Tibial artery (tissue), 4 donors: ENCODE measurements at regions not wholly inside any gene's neighbourhood (a gene's known extent, or its start where the extent isn't known, plus 50 kb on each side); places are given as distances from the start of the nearest gene placed in this dataset.

ENCODE experiments used
- DNase-seq, 2 donors: peaks; one replicate each; pipeline ENCODE4 v3.0.0-alpha.2; 2019
- H3K27ac ChIP-seq, 2 donors: fragments of 200-600 bp; sonication (generic) in 1 of 2; 1 replicate in 1 of 2; 2 replicates in 1 of 2; pipeline ENCODE4 v1.5.1; 2018 to 2019; ENCODE audit warnings: mild to moderate bottlenecking in 1 of 2
- H3K27me3 ChIP-seq, 2 donors: fragments of 200-600 bp; sonication (generic) in 1 of 2; one replicate each; pipeline versions ENCODE4 v1.5.1 to v1.6.0; 2016 to 2019
- H3K36me3 ChIP-seq, 3 donors: fragments of 200-600 bp; sonication (generic) in 2 of 3; one replicate each; pipeline ENCODE4 v1.5.1; 2016 to 2019; ENCODE audit warnings: mild to moderate bottlenecking in 2 of 3
- H3K4me1 ChIP-seq, 4 donors: fragments of 200-600 bp; sonication (generic) in 2 of 4; 1 replicate in 3 of 4; 2 replicates in 1 of 4; pipeline ENCODE4 v1.5.1; 2016 to 2019
- H3K4me3 ChIP-seq, 2 donors: fragments of 200-600 bp; sonication (generic) in 1 of 2; 1 replicate in 1 of 2; 2 replicates in 1 of 2; pipeline ENCODE4 v1.5.1; 2018 to 2019; ENCODE audit warnings: mild to moderate bottlenecking in 2 of 2
- H3K9me3 ChIP-seq, 3 donors: fragments of 200-600 bp; sonication (generic) in 1 of 3; one replicate each; pipeline ENCODE4 v1.5.1; 2016 to 2019
- intact Hi-C: fragments of 100-400 bp; cut with DNase I; formaldehyde crosslinking; loops from one replicate; pipeline ENCODE4 v1.15.0; 2023; ENCODE audit warnings: low total_unique reads
- TF ChIP-seq, protein P1 (sequence below), 2 experiments: fragments of 200-600 bp in 1 of 2; fragments of 450-650 bp in 1 of 2; IDR thresholded peaks; one replicate each; pipeline ENCODE4 v1.5.1; 2017 to 2019; ENCODE audit warnings: antibody characterized with exemption in 2 of 2, mild to moderate bottlenecking in 1 of 2, moderate library complexity in 1 of 2

DNA sequence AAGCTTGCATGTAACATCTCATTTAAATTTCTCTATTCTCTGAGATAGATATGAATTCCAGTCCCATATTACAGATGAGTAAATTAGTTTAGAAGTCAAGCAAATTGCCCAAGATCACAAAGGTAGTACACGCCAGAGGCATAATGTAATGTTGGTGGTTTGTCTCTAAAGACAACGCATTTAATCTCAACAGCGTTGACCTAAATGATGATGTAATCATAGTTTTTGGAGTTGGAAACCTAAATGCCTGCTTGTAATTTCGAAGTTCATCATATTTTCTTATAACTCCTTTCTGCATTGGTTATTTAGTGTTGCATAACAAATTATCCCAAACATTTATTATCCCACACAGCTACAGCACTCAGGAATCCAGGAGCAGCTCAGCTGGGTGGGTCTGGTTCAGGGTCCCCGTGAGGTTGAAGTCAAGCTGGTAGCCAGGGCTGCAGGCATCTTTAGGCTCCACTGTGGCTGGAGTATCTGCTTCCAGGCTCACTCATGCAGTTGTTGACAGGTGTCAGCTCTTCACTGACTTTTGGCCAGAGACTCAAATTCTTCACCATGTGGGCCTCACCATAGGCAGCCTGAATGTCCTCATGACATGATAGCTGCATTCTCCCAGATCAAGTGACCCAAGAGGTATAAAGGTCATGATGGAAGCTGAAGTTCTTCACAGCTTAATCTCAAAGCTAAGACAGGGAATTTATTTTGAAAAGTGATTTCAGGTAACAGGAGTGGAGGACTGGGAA lies 122.0 kb upstream of the SPTLC3 start:
- Histone ChIP-seq H3K4me3 (no peak overlapping the region), H3K27me3 (no peaks in the 10 kb centered on the region), H3K27ac (no peak overlapping the region), H3K9me3 (no peaks in the 10 kb centered on the region), H3K4me1 (no peaks in the 10 kb centered on the region), H3K36me3 (no peaks in the 10 kb centered on the region)
- DNase-seq, result no peak
- intact Hi-C loops, result no loop called here
- TF ChIP-seq, protein P1, sequence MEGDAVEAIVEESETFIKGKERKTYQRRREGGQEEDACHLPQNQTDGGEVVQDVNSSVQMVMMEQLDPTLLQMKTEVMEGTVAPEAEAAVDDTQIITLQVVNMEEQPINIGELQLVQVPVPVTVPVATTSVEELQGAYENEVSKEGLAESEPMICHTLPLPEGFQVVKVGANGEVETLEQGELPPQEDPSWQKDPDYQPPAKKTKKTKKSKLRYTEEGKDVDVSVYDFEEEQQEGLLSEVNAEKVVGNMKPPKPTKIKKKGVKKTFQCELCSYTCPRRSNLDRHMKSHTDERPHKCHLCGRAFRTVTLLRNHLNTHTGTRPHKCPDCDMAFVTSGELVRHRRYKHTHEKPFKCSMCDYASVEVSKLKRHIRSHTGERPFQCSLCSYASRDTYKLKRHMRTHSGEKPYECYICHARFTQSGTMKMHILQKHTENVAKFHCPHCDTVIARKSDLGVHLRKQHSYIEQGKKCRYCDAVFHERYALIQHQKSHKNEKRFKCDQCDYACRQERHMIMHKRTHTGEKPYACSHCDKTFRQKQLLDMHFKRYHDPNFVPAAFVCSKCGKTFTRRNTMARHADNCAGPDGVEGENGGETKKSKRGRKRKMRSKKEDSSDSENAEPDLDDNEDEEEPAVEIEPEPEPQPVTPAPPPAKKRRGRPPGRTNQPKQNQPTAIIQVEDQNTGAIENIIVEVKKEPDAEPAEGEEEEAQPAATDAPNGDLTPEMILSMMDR (IDR thresholded peaks at IDR 0.05), result no peak

DNA sequence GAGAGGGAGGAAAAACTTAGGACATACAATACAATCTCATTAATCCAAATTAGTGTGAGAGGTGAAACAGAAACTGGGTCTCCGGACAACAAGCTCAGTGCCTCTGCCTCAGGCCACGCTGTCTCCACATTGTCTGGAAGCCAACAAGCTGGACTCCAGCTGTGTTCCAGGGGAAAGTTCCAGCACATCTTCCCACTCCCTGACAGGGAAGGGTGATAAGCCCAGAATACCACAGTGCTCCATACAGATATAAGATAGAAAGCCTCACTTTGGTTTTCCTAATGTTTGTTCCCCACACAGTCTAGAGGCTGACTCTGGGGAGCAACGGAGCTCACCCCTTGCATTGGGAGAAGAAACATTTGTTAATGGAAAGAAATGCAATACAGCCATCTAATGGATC lies 117.1 kb upstream of the SPTLC3 start:
- H3K4me3 ChIP-seq, result no peak overlapping the region
- H3K4me1 ChIP-seq, result peaks cover 0 to 24% (median 10%) of the 10 kb centered on the region in 4 donors
- no peaks in the 10 kb centered on the region for H3K27me3 ChIP-seq
- TF ChIP-seq, protein P1 (IDR thresholded peaks at IDR 0.05), result no peak
- H3K36me3 ChIP-seq, result no peaks in the 10 kb centered on the region
- no peaks in the 10 kb centered on the region for H3K9me3 ChIP-seq
- H3K27ac ChIP-seq, result no peak overlapping the region
- intact Hi-C loops, result no loop called here
- DNase-seq, result no peak

DNA sequence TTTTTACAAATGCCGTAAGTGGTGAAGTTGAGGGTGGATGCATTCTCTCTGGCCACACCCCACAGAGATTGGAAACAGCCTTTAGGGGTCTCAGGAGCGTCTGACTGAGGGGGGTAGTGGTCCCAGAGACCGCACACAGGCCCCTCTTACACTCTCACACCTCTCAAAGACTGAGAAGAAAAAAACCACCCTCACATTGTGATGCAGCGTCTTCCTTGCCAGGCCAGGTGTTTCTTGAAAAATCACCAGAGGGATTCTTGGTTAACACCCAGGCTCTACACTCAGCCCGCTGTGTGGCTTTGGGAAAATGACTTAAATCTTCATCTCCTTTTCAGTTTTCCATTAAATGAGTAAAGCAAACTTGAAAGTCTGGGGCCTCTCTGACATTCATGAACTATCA lies 115.8 kb upstream of the SPTLC3 start:
- TF ChIP-seq, protein P1 (IDR thresholded peaks at IDR 0.05), result no peak
- H3K27ac ChIP-seq, result peak overlapping the region; percentile 44 to 55
- peaks cover 0 to 24% (median 10%) of the 10 kb centered on the region in 4 donors for H3K4me1 ChIP-seq
- no peaks in the 10 kb centered on the region for H3K27me3 ChIP-seq
- no peak for DNase-seq
- no peak overlapping the region for H3K4me3 ChIP-seq
- H3K9me3 ChIP-seq, result no peaks in the 10 kb centered on the region
- intact Hi-C loops, result no loop called here
- H3K36me3 ChIP-seq, result no peaks in the 10 kb centered on the region

DNA sequence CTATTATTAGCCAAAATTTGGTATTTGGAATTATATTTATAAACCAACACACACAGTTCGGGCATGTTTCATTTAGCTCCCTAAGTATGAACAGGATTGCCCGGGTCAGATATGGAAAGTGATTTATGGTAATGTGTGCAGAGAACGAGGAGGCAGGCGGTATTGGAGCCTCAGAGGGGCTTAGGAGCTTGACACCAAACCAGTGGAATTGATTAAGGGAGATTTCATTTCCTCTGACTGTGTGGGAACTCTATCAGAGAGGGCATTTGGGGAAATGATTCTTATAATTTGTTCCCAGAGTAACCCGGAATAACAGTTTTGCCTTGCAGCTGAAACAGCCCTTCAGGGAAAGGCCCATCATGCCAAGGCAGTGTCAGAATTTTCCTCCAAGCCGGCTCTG lies 115.1 kb upstream of the SPTLC3 start:
- peak overlapping the region; percentile 44 to 55 for H3K27ac ChIP-seq
- H3K9me3 ChIP-seq, result no peaks in the 10 kb centered on the region
- no peak for DNase-seq
- no peaks in the 10 kb centered on the region for H3K27me3 ChIP-seq
- no peaks in the 10 kb centered on the region for H3K36me3 ChIP-seq
- no peak overlapping the region for H3K4me3 ChIP-seq
- peaks cover 0 to 24% (median 10%) of the 10 kb centered on the region in 4 donors for H3K4me1 ChIP-seq
- TF ChIP-seq, protein P1 (IDR thresholded peaks at IDR 0.05), result no peak
- intact Hi-C loops, result no loop called here

DNA sequence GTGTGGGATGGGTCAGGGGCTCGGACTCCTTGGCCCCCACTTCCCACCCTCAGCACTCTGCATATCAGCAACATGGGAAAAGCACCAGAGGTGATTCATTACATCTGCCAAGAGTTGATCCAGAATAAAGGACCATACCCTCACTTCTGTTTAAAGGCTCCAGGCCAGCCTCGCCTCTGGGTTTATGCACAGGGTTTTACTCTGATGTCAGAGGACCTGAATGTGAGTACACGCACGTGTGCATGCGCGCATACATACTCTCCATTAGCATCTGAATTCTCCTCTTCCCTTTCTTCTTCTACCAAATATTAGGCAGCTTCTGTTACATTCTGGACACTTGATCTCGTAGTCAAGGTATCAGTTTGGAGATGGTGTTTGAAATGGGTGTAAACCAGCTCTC lies 114.7 kb upstream of the SPTLC3 start:
- Histone ChIP-seq H3K9me3 (no peaks in the 10 kb centered on the region), H3K27ac (peak overlapping the region; percentile 44 to 55), H3K4me1 (peaks cover 0 to 24% (median 10%) of the 10 kb centered on the region in 4 donors), H3K4me3 (no peak overlapping the region), H3K27me3 (no peaks in the 10 kb centered on the region), H3K36me3 (no peaks in the 10 kb centered on the region)
- no peak for DNase-seq
- intact Hi-C loops, result no loop called here
- TF ChIP-seq, protein P1 (IDR thresholded peaks at IDR 0.05), result no peak
